GM19328 (cell line): ENCODE measurements at regions not wholly inside any gene's neighbourhood (a gene's known extent, or its start where the extent isn't known, plus 50 kb on each side); places are given as distances from the start of the nearest gene placed in this dataset.
"Not testable (repeated sequence)": the region's sequence is repeated elsewhere in the genome, so short reads cannot be mapped to it uniquely, and the experiment has no call there.

ENCODE experiments used
- ATAC-seq: cut with Tn5 transposase; IDR thresholded peaks from one replicate; pipeline ENCODE4 v1.9.1; 2021; ENCODE audit warnings: mild to moderate bottlenecking, moderate library complexity; ENCODE audit not compliant: unreplicated experiment

DNA sequence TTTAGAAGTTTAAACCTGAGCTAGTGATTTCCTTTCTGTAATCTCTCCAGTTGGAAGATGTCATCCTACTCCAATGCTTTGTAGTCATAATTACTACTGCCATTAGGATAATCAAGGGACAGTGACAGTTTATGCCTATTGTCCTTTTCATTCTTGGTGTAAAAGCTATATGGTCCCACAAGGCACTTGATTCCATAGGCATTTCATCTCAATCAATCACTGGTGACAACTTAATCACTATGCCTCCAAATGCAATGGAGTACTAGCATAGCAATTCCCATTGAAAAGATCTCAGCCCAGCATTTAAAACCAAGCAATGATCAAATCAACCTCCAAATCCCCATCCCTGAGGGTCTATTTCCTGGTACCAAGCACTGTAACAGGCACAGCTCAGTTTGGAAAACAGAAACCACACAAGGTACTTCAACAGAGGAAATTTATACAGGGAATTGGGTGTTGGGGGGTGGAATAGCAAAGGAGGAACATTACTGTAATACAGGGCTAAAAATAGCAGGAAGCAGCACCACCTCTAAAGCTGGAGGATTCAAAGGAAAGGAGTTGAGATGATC, 51.0 kb downstream of the FHIP2A start:
- no peak for ATAC-seq

DNA sequence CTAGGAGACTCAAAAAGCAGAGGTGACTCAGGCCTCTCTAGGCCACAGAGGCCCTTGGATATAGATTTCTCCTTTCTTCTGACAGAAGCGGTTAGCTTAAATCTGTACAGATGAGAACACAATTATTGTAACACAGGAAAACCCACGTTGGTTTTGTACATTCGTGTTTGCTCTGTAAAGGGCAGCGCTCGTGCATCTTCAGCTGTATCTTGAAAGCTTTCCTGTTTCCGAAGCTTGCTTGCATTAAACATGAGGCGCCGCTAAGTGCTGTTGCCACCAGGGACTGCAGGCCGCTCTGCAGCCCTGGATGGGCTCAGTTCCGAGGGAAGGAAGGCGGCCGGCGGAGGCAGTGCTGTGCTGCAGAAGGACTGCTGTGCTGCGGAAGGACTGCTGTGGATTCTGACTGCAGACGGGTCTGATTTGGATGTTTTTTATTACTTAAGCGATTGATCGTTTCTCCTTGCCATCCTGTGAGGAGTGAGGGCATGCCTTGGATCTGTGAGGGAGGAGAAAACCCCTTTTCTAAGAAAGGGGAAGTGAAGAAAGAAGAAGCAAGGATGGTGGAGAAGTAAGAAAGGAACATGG, 53.3 kb downstream of the FHIP2A start:
- no peak for ATAC-seq

DNA sequence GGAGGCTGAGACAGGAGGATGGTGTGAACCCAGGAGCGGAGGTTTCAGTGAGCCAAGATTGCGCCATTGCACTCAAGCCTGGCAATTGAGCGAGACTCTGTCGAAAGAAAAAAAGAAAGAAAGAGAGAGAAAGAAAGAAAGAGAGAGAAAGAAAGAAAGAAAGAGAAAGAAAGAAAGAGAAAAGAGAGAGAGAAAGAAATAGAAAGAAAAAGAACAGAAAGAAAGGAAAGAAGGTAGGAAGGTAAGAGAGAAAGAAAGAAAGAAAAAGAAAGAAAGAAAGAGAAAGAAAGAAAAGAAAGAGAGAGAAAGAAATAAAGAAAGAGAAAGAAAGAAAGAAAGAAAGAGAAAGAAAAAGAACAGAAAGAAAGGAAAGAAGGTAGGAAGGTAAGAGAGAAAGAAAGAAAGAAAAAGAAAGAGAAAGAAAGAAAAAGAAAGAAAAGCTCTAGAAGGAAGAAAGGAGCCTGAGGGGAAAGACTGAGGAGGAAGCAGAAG, 54.1 kb downstream of the FHIP2A start:
- not testable (repeated sequence) for ATAC-seq

DNA sequence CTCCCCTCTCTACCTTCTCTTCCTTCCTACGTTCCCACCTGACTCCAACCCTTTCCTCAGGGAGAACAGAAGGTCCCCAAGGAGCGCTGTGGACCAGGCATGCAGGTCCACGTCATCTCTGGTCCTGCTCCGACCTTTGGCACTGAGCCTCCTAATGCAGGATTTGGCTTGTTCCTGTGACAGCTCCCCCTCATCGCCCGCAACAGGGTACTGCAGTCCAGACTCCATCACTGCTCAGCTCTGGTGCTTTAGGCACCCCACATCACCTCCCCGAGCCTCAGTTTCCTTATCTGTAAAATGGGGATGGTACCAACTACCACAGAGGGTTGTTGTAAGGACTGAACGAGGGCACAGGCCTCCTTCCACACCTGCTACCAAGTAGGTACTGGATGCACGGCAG, 54.6 kb downstream of the FHIP2A start:
- no peak for ATAC-seq

DNA sequence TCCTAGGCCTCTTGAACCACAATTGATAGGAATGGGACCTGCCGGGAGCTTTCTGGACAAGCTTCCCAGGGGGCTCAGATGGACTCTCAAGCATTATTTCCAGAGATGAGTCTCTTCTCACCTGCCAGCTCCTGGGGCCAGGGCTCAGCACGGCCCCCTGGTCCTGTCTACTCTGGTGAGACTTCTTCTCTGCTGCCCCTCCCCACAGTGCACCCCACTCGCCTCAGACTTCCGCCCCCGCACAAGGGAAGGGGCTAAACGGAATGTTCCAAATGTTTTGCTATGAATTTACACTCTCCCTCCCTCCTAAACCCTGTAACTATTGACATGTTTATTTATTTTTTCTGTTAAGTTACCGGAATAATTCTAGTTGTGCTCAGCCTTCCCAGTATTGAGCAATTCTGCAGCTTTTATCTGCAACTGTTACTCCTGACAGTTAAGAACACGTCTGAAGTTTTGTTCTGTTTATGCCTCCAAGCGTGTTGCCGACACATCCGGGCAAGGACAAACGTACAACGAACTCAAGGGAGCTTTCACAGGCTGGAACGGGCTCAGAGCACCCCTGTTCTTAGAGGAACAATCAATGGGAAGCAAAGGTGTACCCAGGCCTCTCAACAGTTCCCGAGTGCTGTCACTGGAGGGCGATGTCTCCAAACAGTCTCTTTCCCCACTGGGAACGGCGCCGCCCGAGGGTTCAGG, 55.2 kb downstream of the FHIP2A start:
- peak; percentile 68 for ATAC-seq

DNA sequence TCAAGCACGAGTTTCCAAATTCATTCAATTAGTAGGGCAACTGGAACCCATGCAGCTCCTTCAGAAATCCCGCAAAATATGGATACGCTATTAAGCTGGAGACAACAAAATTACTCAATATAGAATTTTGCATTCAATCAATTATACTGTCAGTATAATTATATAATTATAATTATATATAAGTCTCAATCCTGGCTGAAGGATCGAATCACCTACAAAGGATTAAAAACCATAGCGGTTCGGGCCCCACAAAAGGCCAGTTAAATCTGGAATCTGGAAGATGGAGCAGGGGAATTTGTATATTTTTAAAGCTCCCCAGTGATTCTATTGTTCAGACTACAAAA, 55.7 kb downstream of the FHIP2A start:
- no peak for ATAC-seq

DNA sequence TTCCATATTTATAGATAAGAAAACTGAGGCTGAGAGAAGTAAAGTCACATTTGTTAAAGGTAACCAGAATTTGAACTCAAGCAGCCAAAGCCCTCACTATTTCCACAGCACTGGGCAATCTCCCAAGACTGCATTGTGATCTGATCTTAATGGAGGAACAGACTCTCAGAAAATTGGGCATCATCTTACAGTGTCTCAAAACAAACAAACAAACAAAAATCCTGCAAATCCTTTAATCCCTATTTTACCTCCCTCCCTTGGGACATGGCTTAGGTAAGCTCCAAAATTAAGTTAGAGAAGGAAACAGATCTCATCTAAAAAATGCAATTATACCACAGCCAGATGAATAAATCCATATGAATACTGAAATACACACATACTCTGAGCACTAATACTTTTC, 57.5 kb downstream of the FHIP2A start:
- no peak for ATAC-seq

DNA sequence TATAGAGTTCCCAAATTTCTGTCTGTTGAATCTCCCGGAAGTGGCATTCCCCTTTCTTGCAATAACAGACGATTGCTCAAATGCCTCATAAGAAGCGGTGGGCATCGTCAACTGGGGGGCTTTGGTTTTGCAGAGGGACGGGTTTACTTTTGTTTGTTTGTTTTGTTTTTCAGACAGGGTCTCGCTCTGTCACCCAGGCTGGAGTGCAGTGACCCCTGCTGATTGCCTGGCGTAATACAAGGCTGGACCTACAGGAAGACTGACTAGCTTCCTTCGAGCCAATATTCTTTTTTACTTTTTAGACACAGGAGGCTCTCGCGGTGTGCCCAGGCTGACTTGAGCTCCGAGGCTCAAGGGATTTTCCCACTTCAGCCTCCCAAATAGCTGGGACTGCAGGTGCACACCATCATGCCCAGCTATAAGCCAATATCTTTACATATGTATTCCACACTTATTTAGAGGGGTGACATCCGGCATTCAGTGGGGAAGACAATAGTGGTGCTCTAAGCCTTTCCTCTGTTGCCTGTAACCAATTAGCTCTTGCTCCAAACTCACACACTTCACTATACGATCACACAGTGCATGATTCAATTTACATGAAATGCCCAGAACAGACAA, 58.1 kb downstream of the FHIP2A start:
- peak; percentile 62 for ATAC-seq

DNA sequence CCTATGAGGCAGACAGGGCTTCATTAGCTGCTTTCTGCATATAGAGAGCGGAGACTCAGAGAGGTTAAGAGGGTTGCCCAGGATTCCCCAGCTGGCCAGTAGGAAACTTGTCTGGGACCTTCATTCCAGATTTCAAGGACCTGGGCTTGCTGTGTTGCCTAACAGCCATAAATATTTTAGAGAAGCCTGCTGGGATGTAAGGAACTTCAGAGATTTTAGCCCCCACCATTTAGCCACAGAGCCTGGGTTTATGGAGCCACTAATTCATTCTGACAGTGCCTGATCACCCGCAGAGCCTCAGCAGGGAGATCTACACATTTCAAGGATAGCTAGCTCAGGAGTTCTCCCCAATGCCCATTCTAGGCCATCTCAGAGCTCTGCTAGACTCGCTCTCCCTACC, 56.6 kb upstream of the TRUB1 start:
- ATAC-seq: no peak

DNA sequence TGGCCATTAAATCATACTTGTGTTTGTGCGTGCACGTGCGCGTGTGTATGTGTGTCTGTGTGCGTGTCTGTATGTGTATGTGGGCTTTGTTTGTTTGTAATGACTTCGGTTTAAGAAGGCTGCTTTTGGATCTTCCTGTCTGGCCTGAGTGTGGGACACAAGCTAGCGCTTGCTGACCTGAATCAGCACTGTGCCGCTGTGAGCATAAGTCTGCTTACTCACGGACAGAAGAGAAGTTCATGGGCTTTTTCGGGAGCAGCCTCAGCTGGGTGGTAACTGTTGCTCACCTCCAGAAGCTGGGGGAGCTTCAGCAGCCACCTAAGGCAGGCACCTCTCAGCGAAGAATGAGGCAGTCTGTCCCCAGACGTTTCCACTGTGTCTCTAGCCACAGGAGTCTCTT, 56.1 kb upstream of the TRUB1 start:
- ATAC-seq: no peak

DNA sequence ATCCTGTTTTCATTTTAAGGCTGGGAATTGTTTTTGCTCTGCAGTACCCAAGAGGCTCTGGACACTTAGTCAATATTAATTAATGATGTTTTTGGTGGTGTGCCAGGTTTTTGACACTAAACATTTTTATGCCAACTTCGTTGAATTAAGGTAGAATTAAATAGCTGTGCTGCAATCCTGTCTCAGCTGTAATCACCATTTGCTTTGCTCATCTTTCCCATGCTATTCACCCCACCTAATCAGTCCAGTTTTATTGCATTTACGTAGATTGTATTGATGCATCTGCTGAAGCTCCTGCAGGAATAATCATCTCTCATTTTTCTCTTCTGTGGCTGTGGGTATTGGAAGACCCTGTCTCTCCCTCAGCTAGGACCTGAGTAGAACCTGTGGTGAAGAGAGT, 52.6 kb upstream of the TRUB1 start:
- ATAC-seq: no peak
